ENCODE measurements at regions not wholly inside any gene's neighbourhood (a gene's known extent, or its start where the extent isn't known, plus 50 kb on each side); places are given as distances from the start of the nearest gene placed in this dataset.
"Not testable (repeated sequence)": the region's sequence is repeated elsewhere in the genome, so short reads cannot be mapped to it uniquely, and the experiment has no call there.

- no peak for TF ChIP-seq CTCF (IDR thresholded peaks at IDR 0.05; ENCODE audit: low read depth, low read length, missing control alignments)
- no peak overlapping the region for H3K4me3 ChIP-seq (ENCODE audit: low read depth, low read length)
- no peak for DNase-seq (ENCODE audit: low read depth)
Measured at GRCh38 chr2:183838295-183838694, 714.1 kb downstream of the NUP35 start.

- TF ChIP-seq CTCF (IDR thresholded peaks at IDR 0.05; ENCODE audit: low read depth, low read length, missing control alignments), result no peak
- no peak for DNase-seq (ENCODE audit: low read depth)
- H3K4me3 ChIP-seq (ENCODE audit: low read depth, low read length), result no peak overlapping the region
Measured at GRCh38 chr2:183840061-183840584, 715.9 kb downstream of the NUP35 start.

- not testable (repeated sequence) for H3K4me3 ChIP-seq (ENCODE audit: low read depth, low read length); DNase-seq (ENCODE audit: low read depth)
Measured at GRCh38 chr2:183849826-183850225, 725.6 kb downstream of the NUP35 start.

GRCh38 chr2:183859129-183859528, 734.9 kb downstream of the NUP35 start:
- DNase-seq (ENCODE audit: low read depth), result no peak
- TF ChIP-seq CTCF (IDR thresholded peaks at IDR 0.05; ENCODE audit: low read depth, low read length, missing control alignments), result no peak

GRCh38 chr2:183866666-183867065, 731.7 kb upstream of the ZNF804A start:
- H3K4me3 ChIP-seq (ENCODE audit: low read depth, low read length), result no peak overlapping the region
- DNase-seq (ENCODE audit: low read depth), result no peak
- no peak for TF ChIP-seq CTCF (IDR thresholded peaks at IDR 0.05; ENCODE audit: low read depth, low read length, missing control alignments)

More at GRCh38 chr2:183859129-183859528, 734.9 kb downstream of the NUP35 start:
- no peak overlapping the region for H3K4me3 ChIP-seq (ENCODE audit: low read depth, low read length)

- no peak for TF ChIP-seq CTCF (IDR thresholded peaks at IDR 0.05; ENCODE audit: low read depth, low read length, missing control alignments)
- no peak overlapping the region for H3K4me3 ChIP-seq (ENCODE audit: low read depth, low read length)
- DNase-seq (ENCODE audit: low read depth), result no peak
Measured at GRCh38 chr2:183867206-183867605, 731.1 kb upstream of the ZNF804A start.

- no peak for DNase-seq (ENCODE audit: low read depth)
- no peak for TF ChIP-seq CTCF (IDR thresholded peaks at IDR 0.05; ENCODE audit: low read depth, low read length, missing control alignments)
- H3K4me3 ChIP-seq (ENCODE audit: low read depth, low read length), result no peak overlapping the region
Measured at GRCh38 chr2:183868153-183868552, 730.2 kb upstream of the ZNF804A start.
